NT2/D1 (cell line): ENCODE measurements at regions not wholly inside any gene's neighbourhood (a gene's known extent, or its start where the extent isn't known, plus 50 kb on each side); places are given as distances from the start of the nearest gene placed in this dataset.

Experiments used
- SUZ12 ChIP-seq: IDR thresholded peaks from 2 replicates; pipeline ENCODE4 v1.6.1; 2011; ENCODE audit not compliant: insufficient read length, insufficient read depth; ENCODE audit errors: extremely low read depth
- YY1 ChIP-seq: IDR thresholded peaks from 2 replicates; pipeline ENCODE4 v1.6.1; 2011; ENCODE audit not compliant: insufficient read length, insufficient read depth

DNA sequence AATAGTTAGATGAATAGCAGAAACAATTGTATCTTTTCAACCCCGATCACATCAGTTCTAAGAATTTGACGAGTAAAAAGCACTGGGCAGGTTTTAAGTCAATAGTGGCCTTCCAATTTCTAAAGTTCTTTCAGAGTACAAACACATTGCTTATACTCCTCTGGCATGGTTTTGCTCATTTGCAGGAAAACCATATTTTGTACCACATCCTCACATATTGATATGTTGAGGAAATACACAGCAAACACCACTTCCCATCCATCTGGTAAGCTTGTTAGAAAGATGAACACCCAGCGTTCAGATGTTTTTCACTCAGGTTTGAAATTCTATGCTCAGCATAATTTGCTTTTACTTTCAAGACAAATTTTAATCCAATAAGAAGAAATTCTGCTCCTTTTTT is 344.6 kb upstream of the ACVR2A start:
- TF ChIP-seq YY1 = no peak
- no peak for TF ChIP-seq SUZ12
